A549 (cell line): ENCODE measurements at regions not wholly inside any gene's neighbourhood (a gene's known extent, or its start where the extent isn't known, plus 50 kb on each side); places are given as distances from the start of the nearest gene placed in this dataset.

Experiments used
- ATAC-seq, 2 experiments: fragments of 200-7000 bp in 1 of 2; fragments of >200 bp in 1 of 2; cut with Nextera tagmentation in 1 of 2; cut with Tn5 transposase in 1 of 2; 3 replicates each; pipeline versions ENCODE4 v1.8.0 to v1.9.1; 2018 to 2020; ENCODE audit warnings: mild to moderate bottlenecking in 1 of 2, moderate library complexity in 1 of 2
- CTCF ChIA-PET: fragments of 300-600 bp; sonication (Branson Sonifier 250); formaldehyde crosslinking; extraction: SDS; loops from one replicate; lab custom pipeline; 2021; ENCODE audit warnings: antibody characterized with exemption, inconsistent platforms; lab: Yijun Ruan, JAX
- POLR2A ChIA-PET: fragments of 350-600 bp; formaldehyde crosslinking; extraction: SDS; loops from one replicate; lab custom pipeline; 2021; ENCODE audit warnings: antibody characterized with exemption, inconsistent platforms; lab: Yijun Ruan, JAX
- DNase-seq, 2 experiments: peaks; one replicate each; pipeline versions ENCODE4 v3.0.0 to v3.0.0-alpha.2; 2011 to 2016; ENCODE audit warnings: low read depth in 1 of 2, low spot score in 1 of 2
- FAIRE-seq: peaks from 2 replicates; lab custom pipeline; 2011; peaks lifted over from hg19 to GRCh38; lab: Jason Lieb, UNC
- H3K27ac ChIP-seq, 2 experiments: fragments of >200 bp; sonication (Bioruptor Twin); formaldehyde crosslinking; 3 replicates each; pipeline ENCODE4 v1.5.1; 2016 to 2017
- H3K4me1 ChIP-seq: fragments of >200 bp; sonication (Bioruptor Twin); formaldehyde crosslinking; 3 replicates; pipeline ENCODE4 v1.6.1; 2016
- H3K4me2 ChIP-seq: fragments of >200 bp; sonication (Bioruptor Twin); formaldehyde crosslinking; 3 replicates; pipeline ENCODE4 v1.6.1; 2016
- H3K4me3 ChIP-seq: fragments of >200 bp; sonication (Bioruptor Twin); formaldehyde crosslinking; 3 replicates; pipeline ENCODE4 v1.5.1; 2016
- H3K9me3 ChIP-seq: fragments of >200 bp; sonication (Bioruptor Twin); formaldehyde crosslinking; 3 replicates; pipeline ENCODE4 v1.6.1; 2016
- BHLHE40 ChIP-seq: IDR thresholded peaks from 2 replicates; pipeline ENCODE4 v1.6.1; 2012; ENCODE audit warnings: low read depth, low read length, inconsistent platforms
- CBX2 ChIP-seq: fragments of 200-600 bp; sonication (generic); IDR thresholded peaks from 2 replicates; pipeline ENCODE4 v1.6.1; 2016; ENCODE audit warnings: low read depth, mild to moderate bottlenecking, borderline replicate concordance
- CHD2 ChIP-seq: fragments of 150-350 bp; IDR thresholded peaks from 2 replicates; pipeline ENCODE4 v1.6.1; 2014; ENCODE audit warnings: low read length; ENCODE audit not compliant: partially characterized antibody
- CHD4 ChIP-seq: fragments of 200-600 bp; sonication (generic); IDR thresholded peaks from 2 replicates; pipeline ENCODE4 v1.6.1; 2016; ENCODE audit warnings: antibody characterized with exemption, mild to moderate bottlenecking, borderline replicate concordance
- EHMT2 ChIP-seq: fragments of 200-600 bp; sonication (generic); IDR thresholded peaks from 2 replicates; pipeline ENCODE4 v1.6.1; 2016; ENCODE audit warnings: antibody characterized with exemption, low read depth, mild to moderate bottlenecking, moderate library complexity
- EP300 ChIP-seq, 2 experiments: fragments of >200 bp; sonication (Bioruptor Twin); formaldehyde crosslinking; IDR thresholded peaks; 2 replicates in 1 of 2; 3 replicates in 1 of 2; pipeline ENCODE4 v1.6.1; 2016 to 2017
- FOSB ChIP-seq: fragments of 250-450 bp; sonication (Bioruptor Pico); IDR thresholded peaks from 2 replicates; pipeline ENCODE4 v1.5.0; 2020; ENCODE audit warnings: mild to moderate bottlenecking, moderate library complexity
- FOSL2 ChIP-seq, 2 experiments: fragments of 450-650 bp in 1 of 2; fragments of >200 bp in 1 of 2; sonication (Bioruptor Twin) in 1 of 2; formaldehyde crosslinking; IDR thresholded peaks; 2 replicates each; pipeline versions ENCODE4 v1.5.0 to v1.6.1; 2016 to 2020; ENCODE audit warnings: mild to moderate bottlenecking in 1 of 2, moderate library complexity in 1 of 2
- FOXS1 ChIP-seq: fragments of 250-450 bp; sonication (Bioruptor Pico); IDR thresholded peaks from 2 replicates; pipeline ENCODE4 v1.5.0; 2020; ENCODE audit warnings: mild to moderate bottlenecking, moderate library complexity
- GATA3 ChIP-seq: IDR thresholded peaks from 2 replicates; pipeline ENCODE4 v1.6.1; 2012; ENCODE audit warnings: borderline replicate concordance
- HEYL ChIP-seq: fragments of 250-450 bp; sonication (Bioruptor Pico); IDR thresholded peaks from 2 replicates; pipeline ENCODE4 v1.8.0; 2021; ENCODE audit warnings: mild to moderate bottlenecking, moderate library complexity
- HMGXB4 ChIP-seq: fragments of 250-450 bp; sonication (Bioruptor Pico); IDR thresholded peaks from 2 replicates; pipeline ENCODE4 v1.5.0; 2021; ENCODE audit warnings: mild to moderate bottlenecking, moderate library complexity, borderline replicate concordance
- HOXA7 ChIP-seq: fragments of 250-450 bp; sonication (Bioruptor Pico); IDR thresholded peaks from 2 replicates; pipeline ENCODE4 v1.5.0; 2020; ENCODE audit warnings: mild to moderate bottlenecking, moderate library complexity
- HOXB13 ChIP-seq: fragments of 250-450 bp; sonication (Bioruptor Pico); IDR thresholded peaks from 2 replicates; pipeline ENCODE4 v1.5.0; 2020; ENCODE audit warnings: low read depth, mild to moderate bottlenecking, moderate library complexity
- JUN ChIP-seq, 2 experiments: fragments of >200 bp; sonication (Bioruptor Twin); formaldehyde crosslinking; IDR thresholded peaks; 2 replicates in 1 of 2; 3 replicates in 1 of 2; pipeline ENCODE4 v1.6.1; 2016 to 2017
- JUNB ChIP-seq: fragments of >200 bp; sonication (Bioruptor Twin); formaldehyde crosslinking; IDR thresholded peaks from 2 replicates; pipeline ENCODE4 v1.6.1; 2016
- MAFK ChIP-seq: fragments of 450-650 bp; IDR thresholded peaks from 2 replicates; pipeline ENCODE4 v1.6.1; 2014; ENCODE audit not compliant: partially characterized antibody
- MAZ ChIP-seq: fragments of 150-350 bp; IDR thresholded peaks from 2 replicates; pipeline ENCODE4 v1.6.1; 2014; ENCODE audit warnings: antibody characterized with exemption, low read depth, low read length, borderline replicate concordance
- NFE2L2 ChIP-seq: fragments of 150-350 bp; conservative IDR thresholded peaks from 2 replicates; pipeline ENCODE4 v1.6.1; 2014; ENCODE audit warnings: low read length
- NPAS2 ChIP-seq: fragments of 250-450 bp; sonication (Bioruptor Pico); IDR thresholded peaks from 2 replicates; pipeline ENCODE4 v1.8.0; 2022; ENCODE audit warnings: mild to moderate bottlenecking, moderate library complexity, borderline replicate concordance
- NR3C1 ChIP-seq: fragments of >200 bp; sonication (Bioruptor Twin); formaldehyde crosslinking; IDR thresholded peaks from 3 replicates; pipeline ENCODE4 v1.6.1; 2017
- POLR2A ChIP-seq: IDR thresholded peaks from 2 replicates; pipeline ENCODE4 v1.6.1; 2012; ENCODE audit warnings: mild to moderate bottlenecking, low read length
- POLR2AphosphoS2 ChIP-seq: conservative IDR thresholded peaks from 2 replicates; pipeline ENCODE4 v1.6.1; 2012; ENCODE audit warnings: low read length, improper control_type of control experiment, inconsistent platforms
- RARB ChIP-seq: fragments of 250-450 bp; sonication (Bioruptor Pico); IDR thresholded peaks from 2 replicates; pipeline ENCODE4 v1.8.0; 2021; ENCODE audit warnings: mild to moderate bottlenecking, moderate library complexity
- RFX5 ChIP-seq: fragments of 450-650 bp; IDR thresholded peaks from 2 replicates; pipeline ENCODE4 v1.7.1; 2014; ENCODE audit warnings: antibody characterized with exemption, mild to moderate bottlenecking, moderate library complexity
- TP53 ChIP-seq: fragments of 250-450 bp; sonication (Bioruptor Pico); IDR thresholded peaks from 2 replicates; pipeline ENCODE4 v1.5.0; 2021; ENCODE audit warnings: mild to moderate bottlenecking, moderate library complexity
- USF2 ChIP-seq: fragments of 450-650 bp; IDR thresholded peaks from 2 replicates; pipeline ENCODE4 v1.6.1; 2014; ENCODE audit warnings: antibody characterized with exemption
- WGBS: methylation state at CpG from one replicate; pipeline ENCODE4 v1.1.6; 2017; ENCODE audit errors: missing lambda C conversion rate; 5-methylcytosine and 5-hydroxymethylcytosine counted together
- TF ChIP-seq, protein P1 (sequence below): fragments of >200 bp; sonication (Bioruptor Twin); formaldehyde crosslinking; IDR thresholded peaks from 2 replicates; pipeline ENCODE4 v1.6.1; 2016
- TF ChIP-seq, protein P2 (sequence below): IDR thresholded peaks from 2 replicates; pipeline ENCODE4 v1.6.1; 2012
- TF ChIP-seq, protein P3 (sequence below): IDR thresholded peaks from 2 replicates; pipeline ENCODE4 v1.6.1; 2012; ENCODE audit warnings: low read depth, borderline replicate concordance

DNA sequence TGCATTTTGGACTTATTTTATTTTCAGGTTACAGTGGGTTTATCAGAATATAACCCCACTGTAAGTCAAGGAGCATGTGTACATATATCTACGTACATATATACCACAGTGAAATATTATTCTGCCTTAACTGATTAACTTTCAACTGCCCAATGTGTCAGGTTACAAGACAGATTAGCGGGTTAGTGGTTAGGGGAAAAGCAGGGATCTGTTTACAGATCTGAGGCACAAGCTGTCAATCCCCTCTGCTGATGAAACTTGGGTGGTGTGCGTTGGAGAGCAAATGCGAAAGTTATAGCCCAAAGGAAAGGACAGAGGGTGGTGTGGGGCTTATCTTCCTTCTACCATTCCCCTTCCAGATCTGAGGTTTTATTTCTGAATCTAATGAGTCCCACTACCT lies 238.2 kb upstream of the KCNK2 start (continued):
- TF ChIP-seq, protein P1, sequence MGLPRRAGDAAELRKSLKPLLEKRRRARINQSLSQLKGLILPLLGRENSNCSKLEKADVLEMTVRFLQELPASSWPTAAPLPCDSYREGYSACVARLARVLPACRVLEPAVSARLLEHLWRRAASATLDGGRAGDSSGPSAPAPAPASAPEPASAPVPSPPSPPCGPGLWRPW = no peak
- TF ChIP-seq FOSL2 (IDR thresholded peaks at IDR 0.05) (no peak), FOSL2 (CRISPR knock-in tag; IDR thresholded peaks at IDR 0.05) (no peak)

GRCh38 chr1:214846276-214846675 lies 236.3 kb upstream of the KCNK2 start:
- POLR2A ChIA-PET = no interaction called here
- H3K4me3 ChIP-seq = no peak overlapping the region
- ATAC-seq (no peak), FAIRE-seq (no peak)
- WGBS = 75% methylated on average over 5 of the region's 5 CpGs
- H3K27ac ChIP-seq = no peak overlapping the region
- TF ChIP-seq MAFK (no peak), JUNB (no peak), BHLHE40 (no peak), TP53 (no peak), NPAS2 (CRISPR knock-in tag) (no peak), GATA3 (no peak), EP300 (IDR thresholded peaks at IDR 0.05) (no peak), HOXB13 (CRISPR knock-in tag) (no peak), RFX5 (no peak)
- TF ChIP-seq, protein P2, sequence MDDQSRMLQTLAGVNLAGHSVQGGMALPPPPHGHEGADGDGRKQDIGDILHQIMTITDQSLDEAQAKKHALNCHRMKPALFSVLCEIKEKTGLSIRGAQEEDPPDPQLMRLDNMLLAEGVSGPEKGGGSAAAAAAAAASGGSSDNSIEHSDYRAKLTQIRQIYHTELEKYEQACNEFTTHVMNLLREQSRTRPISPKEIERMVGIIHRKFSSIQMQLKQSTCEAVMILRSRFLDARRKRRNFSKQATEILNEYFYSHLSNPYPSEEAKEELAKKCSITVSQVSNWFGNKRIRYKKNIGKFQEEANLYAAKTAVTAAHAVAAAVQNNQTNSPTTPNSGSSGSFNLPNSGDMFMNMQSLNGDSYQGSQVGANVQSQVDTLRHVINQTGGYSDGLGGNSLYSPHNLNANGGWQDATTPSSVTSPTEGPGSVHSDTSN = no peak
- TF ChIP-seq, all 56 proteins: peak for 0
- H3K4me2 ChIP-seq = no peak overlapping the region
- no peaks in the 10 kb centered on the region for H3K4me1 ChIP-seq
- H3K9me3 ChIP-seq = 0 out of 3 replicates have a peak, but pooled peaks cover 3% of the 10 kb centered on the region
- no peak for DNase-seq
- CTCF ChIA-PET = no interaction called here

DNA sequence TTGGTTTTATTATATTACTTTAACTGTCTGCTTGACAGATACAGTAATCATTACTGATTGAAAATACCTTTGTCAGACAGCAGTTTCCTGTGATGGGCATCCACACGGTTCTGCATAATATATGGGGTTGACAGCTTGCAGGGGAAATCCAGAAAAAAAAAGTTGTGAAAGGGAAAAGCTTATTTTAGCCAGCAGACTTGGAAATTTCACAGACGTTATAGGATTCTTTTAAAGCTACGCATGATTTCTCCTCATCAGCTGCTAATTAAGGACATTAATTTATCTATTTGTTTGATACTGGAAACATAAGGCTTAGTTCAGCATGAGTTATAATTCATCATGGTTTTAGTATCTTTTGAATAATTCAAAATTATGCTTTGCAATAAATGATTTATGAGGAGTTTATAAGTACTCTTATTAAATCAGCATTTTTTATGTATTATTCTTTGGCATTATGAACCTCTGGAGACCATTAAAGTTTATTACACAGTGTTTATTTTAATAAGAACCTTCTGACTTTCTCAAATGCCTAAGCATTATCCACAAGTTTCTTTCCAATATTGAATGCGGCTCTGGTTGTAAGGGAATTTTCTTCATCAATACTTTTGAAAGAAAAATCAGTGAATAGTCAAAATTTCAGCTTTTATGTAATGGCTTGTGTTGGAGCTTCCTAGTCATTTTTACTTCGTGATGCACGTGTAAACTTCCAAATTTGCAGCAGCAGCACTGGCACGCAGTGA lies 235.3 kb upstream of the KCNK2 start:
- Histone ChIP-seq H3K4me1 (no peaks in the 10 kb centered on the region), H3K4me2 (no peak overlapping the region), H3K4me3 (no peak overlapping the region), H3K9me3 (0 out of 3 replicates have a peak, but pooled peaks cover 3% of the 10 kb centered on the region), H3K27ac (no peak overlapping the region)
- ChIA-PET CTCF (no interaction called here), POLR2A (no interaction called here)
- TF ChIP-seq POLR2AphosphoS2 = no peak
- no peak for TF ChIP-seq RARB
- TF ChIP-seq NFE2L2 = no peak
- TF ChIP-seq JUN (IDR thresholded peaks at IDR 0.05) = no peak
- TF ChIP-seq, protein P3, sequence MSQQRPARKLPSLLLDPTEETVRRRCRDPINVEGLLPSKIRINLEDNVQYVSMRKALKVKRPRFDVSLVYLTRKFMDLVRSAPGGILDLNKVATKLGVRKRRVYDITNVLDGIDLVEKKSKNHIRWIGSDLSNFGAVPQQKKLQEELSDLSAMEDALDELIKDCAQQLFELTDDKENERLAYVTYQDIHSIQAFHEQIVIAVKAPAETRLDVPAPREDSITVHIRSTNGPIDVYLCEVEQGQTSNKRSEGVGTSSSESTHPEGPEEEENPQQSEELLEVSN = no peak
- no peak for TF ChIP-seq EP300 (IDR thresholded peaks at IDR 0.05)
- TF ChIP-seq CHD4 = no peak
- TF ChIP-seq FOSB (CRISPR knock-in tag) = no peak
- no peak for TF ChIP-seq EHMT2
- no peak for TF ChIP-seq CBX2
- ATAC-seq (no peak), FAIRE-seq (no peak), DNase-seq (no peak)
- WGBS = 46% methylated on average over 7 of the region's 7 CpGs

- ChIA-PET POLR2A (no interaction called here), CTCF (no interaction called here)
- ATAC-seq (no peak), DNase-seq (no peak), FAIRE-seq (no peak)
- 22% methylated on average over 2 of the region's 2 CpGs for WGBS
- no peak overlapping the region for H3K4me3 ChIP-seq
- no peak overlapping the region for H3K4me2 ChIP-seq
- H3K4me1 ChIP-seq = no peaks in the 10 kb centered on the region
- H3K9me3 ChIP-seq = 0 out of 3 replicates have a peak, but pooled peaks cover 3% of the 10 kb centered on the region
- no peak overlapping the region for H3K27ac ChIP-seq
- no peak for TF ChIP-seq MAZ
- no peak for TF ChIP-seq FOXS1 (CRISPR knock-in tag)
- no peak for TF ChIP-seq HMGXB4
- no peak for TF ChIP-seq HEYL
- TF ChIP-seq POLR2A = no peak
- no peak for TF ChIP-seq HOXA7
- TF ChIP-seq, protein P1 = no peak
- TF ChIP-seq MAFK = no peak
- no peak for TF ChIP-seq NR3C1
- TF ChIP-seq USF2 = no peak
- no peak for TF ChIP-seq CHD2
- TF ChIP-seq CBX2 = no peak
Observed at GRCh38 chr1:214848101-214848500, 234.4 kb upstream of the KCNK2 start.
